Loucy (cell line): ENCODE measurements at regions not wholly inside any gene's neighbourhood (a gene's known extent, or its start where the extent isn't known, plus 50 kb on each side); places are given as distances from the start of the nearest gene placed in this dataset.

Experiments
- EZH2phosphoT487 ChIP-seq: fragments of 200-600 bp; IDR thresholded peaks from 2 replicates; pipeline ENCODE4 v1.6.1; 2018; ENCODE audit warnings: antibody characterized with exemption, mild to moderate bottlenecking, moderate library complexity, borderline replicate concordance
- TF ChIP-seq, protein P1 (sequence below): fragments of 200-600 bp; sonication (generic); conservative IDR thresholded peaks from 2 replicates; pipeline ENCODE4 v1.5.1; 2014; ENCODE audit warnings: mild to moderate bottlenecking, antibody characterized with exemption, low read length

GRCh38 chr3:110670407-110670806 is 401.2 kb upstream of the NECTIN3 start:
- TF ChIP-seq, protein P1, sequence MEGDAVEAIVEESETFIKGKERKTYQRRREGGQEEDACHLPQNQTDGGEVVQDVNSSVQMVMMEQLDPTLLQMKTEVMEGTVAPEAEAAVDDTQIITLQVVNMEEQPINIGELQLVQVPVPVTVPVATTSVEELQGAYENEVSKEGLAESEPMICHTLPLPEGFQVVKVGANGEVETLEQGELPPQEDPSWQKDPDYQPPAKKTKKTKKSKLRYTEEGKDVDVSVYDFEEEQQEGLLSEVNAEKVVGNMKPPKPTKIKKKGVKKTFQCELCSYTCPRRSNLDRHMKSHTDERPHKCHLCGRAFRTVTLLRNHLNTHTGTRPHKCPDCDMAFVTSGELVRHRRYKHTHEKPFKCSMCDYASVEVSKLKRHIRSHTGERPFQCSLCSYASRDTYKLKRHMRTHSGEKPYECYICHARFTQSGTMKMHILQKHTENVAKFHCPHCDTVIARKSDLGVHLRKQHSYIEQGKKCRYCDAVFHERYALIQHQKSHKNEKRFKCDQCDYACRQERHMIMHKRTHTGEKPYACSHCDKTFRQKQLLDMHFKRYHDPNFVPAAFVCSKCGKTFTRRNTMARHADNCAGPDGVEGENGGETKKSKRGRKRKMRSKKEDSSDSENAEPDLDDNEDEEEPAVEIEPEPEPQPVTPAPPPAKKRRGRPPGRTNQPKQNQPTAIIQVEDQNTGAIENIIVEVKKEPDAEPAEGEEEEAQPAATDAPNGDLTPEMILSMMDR, result no peak
- TF ChIP-seq EZH2phosphoT487, result no peak
